Peyer's patch (tissue), 4 donors: ENCODE measurements at regions not wholly inside any gene's neighbourhood (a gene's known extent, or its start where the extent isn't known, plus 50 kb on each side); places are given as distances from the start of the nearest gene placed in this dataset.

Source experiments
- DNase-seq, 3 donors: peaks; one replicate each; pipeline ENCODE4 v3.0.0-alpha.2; 2017 to 2019
- H3K27ac ChIP-seq, 4 donors: fragments of 200-600 bp; sonication (generic); one replicate each; pipeline ENCODE4 v1.5.1; 2016 to 2019
- H3K27me3 ChIP-seq, 2 donors: fragments of 200-600 bp; sonication (generic); one replicate each; pipeline ENCODE4 v1.5.1; 2019
- H3K36me3 ChIP-seq, 3 donors: fragments of 200-600 bp; sonication (generic); one replicate each; pipeline ENCODE4 v1.5.1; 2016 to 2019
- H3K4me1 ChIP-seq, 4 donors: fragments of 200-600 bp; sonication (generic); one replicate each; pipeline ENCODE4 v1.5.1; 2016 to 2019
- H3K4me3 ChIP-seq, 4 donors: fragments of 200-600 bp; sonication (generic); 1 replicate in 3 of 4; 2 replicates in 1 of 4; pipeline ENCODE4 v1.5.1; 2016 to 2019; ENCODE audit warnings: mild to moderate bottlenecking in 1 of 4
- H3K9me3 ChIP-seq, 4 donors: fragments of 200-600 bp; sonication (generic); one replicate each; pipeline ENCODE4 v1.5.1; 2016 to 2019; ENCODE audit warnings: mild to moderate bottlenecking in 1 of 4
- POLR2A ChIP-seq, 2 donors: fragments of 450-650 bp; IDR thresholded peaks; one replicate each; pipeline ENCODE4 v1.5.1; 2017; ENCODE audit warnings: antibody characterized with exemption in 2 of 2, mild to moderate bottlenecking in 2 of 2, moderate library complexity in 2 of 2
- TF ChIP-seq, protein P1 (sequence below), 6 experiments: fragments of 450-650 bp in 4 of 6; fragments of 200-600 bp in 2 of 6; sonication (generic) in 1 of 6; IDR thresholded peaks; one replicate each; pipeline ENCODE4 v1.5.1; 2017 to 2019; ENCODE audit warnings: antibody characterized with exemption in 6 of 6, mild to moderate bottlenecking in 3 of 6, moderate library complexity in 1 of 6

GRCh38 chr20:60352017-60352416, 393.8 kb downstream of the CDH26 start:
- TF ChIP-seq POLR2A (IDR thresholded peaks at IDR 0.05): no peak
- TF ChIP-seq, protein P1, sequence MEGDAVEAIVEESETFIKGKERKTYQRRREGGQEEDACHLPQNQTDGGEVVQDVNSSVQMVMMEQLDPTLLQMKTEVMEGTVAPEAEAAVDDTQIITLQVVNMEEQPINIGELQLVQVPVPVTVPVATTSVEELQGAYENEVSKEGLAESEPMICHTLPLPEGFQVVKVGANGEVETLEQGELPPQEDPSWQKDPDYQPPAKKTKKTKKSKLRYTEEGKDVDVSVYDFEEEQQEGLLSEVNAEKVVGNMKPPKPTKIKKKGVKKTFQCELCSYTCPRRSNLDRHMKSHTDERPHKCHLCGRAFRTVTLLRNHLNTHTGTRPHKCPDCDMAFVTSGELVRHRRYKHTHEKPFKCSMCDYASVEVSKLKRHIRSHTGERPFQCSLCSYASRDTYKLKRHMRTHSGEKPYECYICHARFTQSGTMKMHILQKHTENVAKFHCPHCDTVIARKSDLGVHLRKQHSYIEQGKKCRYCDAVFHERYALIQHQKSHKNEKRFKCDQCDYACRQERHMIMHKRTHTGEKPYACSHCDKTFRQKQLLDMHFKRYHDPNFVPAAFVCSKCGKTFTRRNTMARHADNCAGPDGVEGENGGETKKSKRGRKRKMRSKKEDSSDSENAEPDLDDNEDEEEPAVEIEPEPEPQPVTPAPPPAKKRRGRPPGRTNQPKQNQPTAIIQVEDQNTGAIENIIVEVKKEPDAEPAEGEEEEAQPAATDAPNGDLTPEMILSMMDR (IDR thresholded peaks at IDR 0.05): no peak
- Histone ChIP-seq H3K27me3 (no peaks in the 10 kb centered on the region), H3K4me3 (no peak overlapping the region), H3K36me3 (no peaks in the 10 kb centered on the region), H3K27ac (no peak overlapping the region), H3K4me1 (no peaks in the 10 kb centered on the region), H3K9me3 (no peaks in the 10 kb centered on the region)
- no peak for DNase-seq

DNA sequence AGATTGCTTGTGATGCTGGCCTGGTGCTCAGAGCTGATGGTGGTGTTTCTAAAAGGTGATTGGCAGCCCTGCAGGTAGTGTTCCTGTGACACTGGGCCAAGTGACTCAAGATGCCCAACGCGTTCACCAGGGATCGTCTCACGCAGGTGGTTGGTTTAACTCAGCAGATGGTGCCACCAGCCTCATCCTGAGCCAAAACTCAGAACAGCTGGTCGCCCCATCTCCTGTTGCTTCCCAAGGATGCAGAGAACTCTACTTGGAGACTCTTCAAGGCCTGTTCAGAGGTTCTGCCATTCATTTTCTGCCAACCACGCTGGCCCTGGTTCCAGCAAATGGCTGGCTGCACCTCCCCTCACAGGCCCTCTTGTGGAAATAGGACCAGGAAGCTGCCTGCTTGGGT, 394.4 kb downstream of the CDH26 start:
- Histone ChIP-seq H3K4me1 (no peaks in the 10 kb centered on the region), H3K4me3 (no peak overlapping the region), H3K27me3 (no peaks in the 10 kb centered on the region), H3K27ac (no peak overlapping the region), H3K9me3 (no peaks in the 10 kb centered on the region), H3K36me3 (no peaks in the 10 kb centered on the region)
- no peak for DNase-seq
- no peak for TF ChIP-seq POLR2A (IDR thresholded peaks at IDR 0.05)
- TF ChIP-seq, protein P1 (IDR thresholded peaks at IDR 0.05): no peak

- no peaks in the 10 kb centered on the region for H3K27me3 ChIP-seq
- no peak for DNase-seq
- H3K27ac ChIP-seq: no peak overlapping the region
- TF ChIP-seq, protein P1 (IDR thresholded peaks at IDR 0.05): no peak
- no peak for TF ChIP-seq POLR2A (IDR thresholded peaks at IDR 0.05)
- H3K9me3 ChIP-seq: no peaks in the 10 kb centered on the region
- H3K4me1 ChIP-seq: no peaks in the 10 kb centered on the region
- H3K36me3 ChIP-seq: no peaks in the 10 kb centered on the region
- no peak overlapping the region for H3K4me3 ChIP-seq
Measured at GRCh38 chr20:60354024-60354580, 395.9 kb downstream of the CDH26 start.

- no peak for DNase-seq
- H3K36me3 ChIP-seq: no peaks in the 10 kb centered on the region
- TF ChIP-seq, protein P1 (IDR thresholded peaks at IDR 0.05): no peak
- no peak for TF ChIP-seq POLR2A (IDR thresholded peaks at IDR 0.05)
- no peaks in the 10 kb centered on the region for H3K4me1 ChIP-seq
- no peaks in the 10 kb centered on the region for H3K27me3 ChIP-seq
- no peaks in the 10 kb centered on the region for H3K9me3 ChIP-seq
- no peak overlapping the region for H3K4me3 ChIP-seq
- H3K27ac ChIP-seq: no peak overlapping the region
Measured at GRCh38 chr20:60358101-60358500, 399.9 kb downstream of the CDH26 start.

- H3K9me3 ChIP-seq: no peaks in the 10 kb centered on the region
- TF ChIP-seq, protein P1 (IDR thresholded peaks at IDR 0.05): no peak
- no peak for TF ChIP-seq POLR2A (IDR thresholded peaks at IDR 0.05)
- H3K27ac ChIP-seq: no peak overlapping the region
- H3K36me3 ChIP-seq: no peaks in the 10 kb centered on the region
- no peaks in the 10 kb centered on the region for H3K27me3 ChIP-seq
- DNase-seq: no peak
- no peak overlapping the region for H3K4me3 ChIP-seq
- H3K4me1 ChIP-seq: no peaks in the 10 kb centered on the region
Measured at GRCh38 chr20:60359010-60359409, 400.8 kb downstream of the CDH26 start.
